Activated CD4-positive, alpha-beta memory T cell treated with anti-CD3 and anti-CD28 coated beads for 36 hours (primary cell): ENCODE measurements at regions not wholly inside any gene's neighbourhood (a gene's known extent, or its start where the extent isn't known, plus 50 kb on each side); places are given as distances from the start of the nearest gene placed in this dataset.

Experiments
- CTCF ChIA-PET: fragments of 350-600 bp; sonication (Branson Sonifier 250); formaldehyde crosslinking; loops from one replicate; lab custom pipeline; 2021; ENCODE audit warnings: antibody characterized with exemption, inconsistent platforms; lab: Charles Lee
- POLR2A ChIA-PET: fragments of 350-600 bp; sonication (Branson Sonifier 250); formaldehyde crosslinking; loops from one replicate; lab custom pipeline; 2021; ENCODE audit warnings: antibody characterized with exemption; lab: Charles Lee
- DNase-seq: peaks from one replicate; pipeline ENCODE4 v3.0.0-alpha.2; 2020
- H3K27ac Mint-ChIP-seq: one replicate; pipeline ENCODE4 v1.8.0; 2021; ENCODE audit warnings: mixed read lengths
- H3K27me3 Mint-ChIP-seq: one replicate; pipeline ENCODE4 v1.8.0; 2021; ENCODE audit warnings: mixed read lengths
- H3K36me3 Mint-ChIP-seq: one replicate; pipeline ENCODE4 v1.8.0; 2021; ENCODE audit warnings: mixed read lengths
- H3K4me1 Mint-ChIP-seq: one replicate; pipeline ENCODE4 v1.8.0; 2021; ENCODE audit warnings: low read depth, mixed read lengths
- H3K4me3 Mint-ChIP-seq: one replicate; pipeline ENCODE4 v1.8.0; 2021; ENCODE audit warnings: mild to moderate bottlenecking, mixed read lengths
- H3K9me3 Mint-ChIP-seq: one replicate; pipeline ENCODE4 v1.8.0; 2021; ENCODE audit warnings: mixed read lengths
- intact Hi-C: fragments of 100-400 bp; cut with micrococcal nuclease; formaldehyde crosslinking; loops from one replicate; pipeline ENCODE4 v1.15.1; 2023

DNA sequence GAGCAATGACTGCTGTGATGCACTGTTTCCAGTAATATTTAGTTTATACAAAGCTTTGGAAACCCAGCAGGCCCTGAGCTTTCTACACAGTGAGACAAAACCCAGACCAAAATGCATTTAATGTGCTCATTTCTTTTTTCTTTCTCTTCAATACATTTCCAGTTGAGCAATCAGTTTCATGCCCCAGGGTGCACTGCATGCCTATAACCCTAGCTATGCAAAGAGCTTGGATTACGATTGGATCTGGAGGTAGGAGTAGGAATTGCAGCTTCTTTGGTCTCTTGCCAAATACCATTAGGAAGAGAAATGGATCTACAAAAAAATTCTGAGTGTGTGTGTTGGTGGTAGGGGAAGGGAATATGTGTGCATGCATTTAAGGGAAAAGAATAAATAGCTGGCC, 1001.4 kb downstream of the SQOR start:
- ChIA-PET POLR2A (no interaction called here), CTCF (no interaction called here)
- Mint-ChIP-seq H3K4me1 (no peaks in the 10 kb centered on the region), H3K9me3 (peaks cover 2% of the 10 kb centered on the region), H3K36me3 (no peaks in the 10 kb centered on the region), H3K4me3 (no peak overlapping the region), H3K27ac (no peak overlapping the region), H3K27me3 (no peaks in the 10 kb centered on the region)
- intact Hi-C loops, result no loop called here
- DNase-seq, result no peak

DNA sequence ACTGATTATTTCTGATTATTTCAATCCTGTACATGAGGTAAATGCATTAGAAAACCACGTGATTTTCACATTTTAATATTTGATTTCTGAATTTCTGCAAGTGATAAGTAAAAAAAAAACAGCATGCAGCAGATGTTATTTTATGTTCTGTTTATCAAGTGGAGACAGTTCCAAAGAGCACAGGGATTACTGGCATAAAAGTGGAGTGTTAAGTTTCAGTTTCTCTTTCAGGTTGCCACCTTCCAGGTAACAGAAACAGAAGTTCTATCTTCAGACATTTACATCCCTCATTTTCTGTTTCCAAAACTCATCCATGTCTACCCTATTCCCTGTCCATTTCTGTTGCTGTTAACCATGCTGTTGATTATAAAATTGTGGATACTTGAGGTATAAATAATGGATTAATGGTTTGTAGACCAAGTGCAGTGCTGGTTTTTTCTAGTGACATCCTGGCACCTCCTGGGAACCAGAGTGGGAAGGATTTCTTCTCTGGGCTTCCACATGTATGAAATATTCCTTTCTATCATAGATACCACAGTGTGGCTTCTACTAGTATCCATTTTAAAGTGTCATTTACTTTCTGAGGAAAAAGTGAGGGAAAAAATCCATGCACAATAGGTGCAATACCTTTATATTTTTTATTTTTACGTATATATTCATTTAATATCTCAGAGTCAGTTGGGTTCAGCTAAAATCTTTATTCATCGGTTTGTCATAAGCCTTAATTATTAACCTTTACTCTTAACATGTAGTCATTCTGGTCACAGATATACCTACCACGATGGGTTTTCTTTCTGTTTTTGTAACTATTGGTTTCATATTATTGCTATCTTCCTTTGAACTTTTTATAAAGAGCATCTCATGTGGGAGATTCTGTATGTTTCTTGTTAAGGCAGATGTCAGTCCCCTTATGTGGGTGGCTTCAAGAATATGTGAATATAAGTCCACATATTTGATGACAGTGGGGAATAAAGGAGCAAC, 1010.0 kb downstream of the SQOR start:
- H3K27me3 Mint-ChIP-seq, result no peaks in the 10 kb centered on the region

DNA sequence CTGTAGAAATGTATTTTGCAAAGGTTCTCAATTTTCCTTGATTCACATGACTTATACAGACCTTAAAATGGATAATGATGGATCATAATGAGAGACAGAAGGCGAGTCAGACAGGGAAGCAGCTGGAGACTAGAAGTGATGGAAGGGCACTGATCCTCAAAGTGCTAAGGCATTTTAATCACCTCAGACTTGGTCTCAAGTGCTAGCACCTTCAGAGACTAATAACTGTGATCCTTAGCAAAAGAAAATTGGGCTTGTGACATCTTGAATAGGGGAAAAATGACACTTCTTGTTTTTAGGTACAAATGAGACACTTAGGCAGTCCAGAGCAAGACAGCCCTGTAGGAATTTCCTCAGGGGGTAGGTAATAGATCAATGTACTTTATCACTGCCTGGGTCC, 1011.7 kb downstream of the SQOR start:
- ChIA-PET POLR2A (no interaction called here), CTCF (no interaction called here)
- no peak overlapping the region for H3K4me3 Mint-ChIP-seq
- no peaks in the 10 kb centered on the region for H3K9me3 Mint-ChIP-seq
- no peak overlapping the region for H3K27ac Mint-ChIP-seq
- no peaks in the 10 kb centered on the region for H3K36me3 Mint-ChIP-seq
- H3K4me1 Mint-ChIP-seq, result no peaks in the 10 kb centered on the region
- no peaks in the 10 kb centered on the region for H3K27me3 Mint-ChIP-seq
- DNase-seq, result no peak
- intact Hi-C loops, result no loop called here

More for the DNA sequence above, 1010.0 kb downstream of the SQOR start:
- H3K4me1 Mint-ChIP-seq, result no peaks in the 10 kb centered on the region
- H3K27ac Mint-ChIP-seq, result no peak overlapping the region
- H3K36me3 Mint-ChIP-seq, result no peaks in the 10 kb centered on the region
- ChIA-PET POLR2A (no interaction called here), CTCF (no interaction called here)
- intact Hi-C loops, result no loop called here
- DNase-seq, result no peak
- H3K4me3 Mint-ChIP-seq, result no peak overlapping the region
- H3K9me3 Mint-ChIP-seq, result no peaks in the 10 kb centered on the region

GRCh38 chr15:46647046-46647445, 1012.2 kb downstream of the SQOR start:
- ChIA-PET CTCF (no interaction called here), POLR2A (no interaction called here)
- no peak for DNase-seq
- no peaks in the 10 kb centered on the region for H3K9me3 Mint-ChIP-seq
- H3K27ac Mint-ChIP-seq, result no peak overlapping the region
- no peaks in the 10 kb centered on the region for H3K36me3 Mint-ChIP-seq
- no peak overlapping the region for H3K4me3 Mint-ChIP-seq
- H3K4me1 Mint-ChIP-seq, result no peaks in the 10 kb centered on the region
- intact Hi-C loops, result no loop called here
- no peaks in the 10 kb centered on the region for H3K27me3 Mint-ChIP-seq

DNA sequence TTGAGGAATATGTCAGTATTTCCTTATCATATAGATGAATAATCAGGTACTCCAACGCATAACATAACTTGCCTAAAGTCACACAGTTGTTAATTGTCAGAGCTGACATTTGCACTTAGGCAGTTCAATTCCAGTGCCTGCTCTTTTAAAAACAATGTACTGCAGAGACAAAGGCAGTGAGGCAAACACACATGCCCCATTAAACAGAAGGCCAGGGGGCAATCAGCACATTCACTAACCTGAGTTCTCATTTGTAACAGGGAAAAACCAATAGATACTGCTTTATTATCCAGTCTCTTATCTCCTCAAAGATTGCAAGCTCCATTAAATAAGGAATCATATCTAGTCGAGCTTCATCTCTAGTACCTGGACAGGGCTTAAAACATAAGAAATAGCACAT, 1017.4 kb downstream of the SQOR start:
- Mint-ChIP-seq H3K4me3 (no peak overlapping the region), H3K36me3 (no peaks in the 10 kb centered on the region), H3K9me3 (no peaks in the 10 kb centered on the region), H3K27ac (no peak overlapping the region), H3K27me3 (no peaks in the 10 kb centered on the region), H3K4me1 (no peaks in the 10 kb centered on the region)
- ChIA-PET CTCF (no interaction called here), POLR2A (no interaction called here)
- no peak for DNase-seq
- intact Hi-C loops, result no loop called here

DNA sequence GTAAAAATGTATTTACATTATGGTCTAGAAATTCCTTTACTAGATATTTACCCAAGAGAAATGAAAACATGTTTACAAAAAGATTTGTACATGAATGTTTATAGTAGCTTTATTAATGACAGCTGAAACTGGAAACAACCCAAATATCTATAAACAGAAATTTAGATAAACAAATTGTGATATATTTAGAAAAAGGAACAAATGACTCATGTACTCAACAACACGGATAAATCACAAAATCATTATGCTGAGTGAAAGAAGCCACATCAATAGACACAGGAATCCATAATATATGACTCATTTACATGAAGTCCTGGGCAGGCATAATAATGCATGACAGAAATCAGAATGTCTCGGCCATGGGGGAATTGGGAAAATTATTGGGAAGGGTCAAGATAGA, 1020.2 kb downstream of the SQOR start:
- H3K27me3 Mint-ChIP-seq, result no peaks in the 10 kb centered on the region
- peaks cover 8% of the 10 kb centered on the region for H3K9me3 Mint-ChIP-seq
- no peaks in the 10 kb centered on the region for H3K36me3 Mint-ChIP-seq
- no peak for DNase-seq
- no peak overlapping the region for H3K4me3 Mint-ChIP-seq
- POLR2A ChIA-PET, result no interaction called here
- H3K27ac Mint-ChIP-seq, result no peak overlapping the region
- intact Hi-C loops, result no loop called here
- CTCF ChIA-PET, result no interaction called here
- H3K4me1 Mint-ChIP-seq, result no peaks in the 10 kb centered on the region

GRCh38 chr15:46660096-46660842, 1025.4 kb downstream of the SQOR start:
- Mint-ChIP-seq H3K4me1 (no peaks in the 10 kb centered on the region), H3K4me3 (no peak overlapping the region), H3K36me3 (no peaks in the 10 kb centered on the region), H3K27ac (no peak overlapping the region), H3K27me3 (no peaks in the 10 kb centered on the region), H3K9me3 (peaks cover 18% of the 10 kb centered on the region)
- CTCF ChIA-PET, result no interaction called here
- POLR2A ChIA-PET, result no interaction called here
- intact Hi-C loops, result no loop called here
- DNase-seq, result no peak

DNA sequence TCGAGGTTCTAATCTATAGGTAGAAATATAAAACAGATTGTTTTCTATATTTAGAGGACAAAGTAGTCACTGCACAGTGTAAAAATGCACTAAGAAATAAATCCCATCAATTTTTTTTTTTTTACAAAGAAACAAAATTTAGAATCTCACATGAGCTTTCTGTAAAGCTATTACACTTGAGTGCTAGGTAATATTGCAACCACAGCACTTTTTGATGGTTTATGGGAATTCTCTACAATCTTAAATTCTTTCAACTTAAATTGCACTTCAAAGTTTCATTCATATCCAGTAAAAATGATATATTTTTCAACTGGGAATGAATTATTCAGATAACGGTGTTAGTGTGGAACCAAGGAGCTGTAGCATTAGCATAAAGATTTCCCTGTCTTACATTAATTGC, 1035.4 kb downstream of the SQOR start:
- H3K9me3 Mint-ChIP-seq, result no peaks in the 10 kb centered on the region
- no peaks in the 10 kb centered on the region for H3K36me3 Mint-ChIP-seq

GRCh38 chr15:46671336-46671735, 1036.5 kb downstream of the SQOR start:
- no peaks in the 10 kb centered on the region for H3K9me3 Mint-ChIP-seq
- no peaks in the 10 kb centered on the region for H3K27me3 Mint-ChIP-seq
- no peak overlapping the region for H3K4me3 Mint-ChIP-seq
- no peaks in the 10 kb centered on the region for H3K4me1 Mint-ChIP-seq
- no peak for DNase-seq
- no peak overlapping the region for H3K27ac Mint-ChIP-seq
- ChIA-PET CTCF (no interaction called here), POLR2A (no interaction called here)
- intact Hi-C loops, result no loop called here
- H3K36me3 Mint-ChIP-seq, result no peaks in the 10 kb centered on the region

More for the DNA sequence above, 1035.4 kb downstream of the SQOR start:
- intact Hi-C loops, result no loop called here
- CTCF ChIA-PET, result no interaction called here
- Mint-ChIP-seq H3K4me1 (no peaks in the 10 kb centered on the region), H3K27me3 (no peaks in the 10 kb centered on the region), H3K4me3 (no peak overlapping the region), H3K27ac (no peak overlapping the region)
- POLR2A ChIA-PET, result no interaction called here
- DNase-seq, result no peak

DNA sequence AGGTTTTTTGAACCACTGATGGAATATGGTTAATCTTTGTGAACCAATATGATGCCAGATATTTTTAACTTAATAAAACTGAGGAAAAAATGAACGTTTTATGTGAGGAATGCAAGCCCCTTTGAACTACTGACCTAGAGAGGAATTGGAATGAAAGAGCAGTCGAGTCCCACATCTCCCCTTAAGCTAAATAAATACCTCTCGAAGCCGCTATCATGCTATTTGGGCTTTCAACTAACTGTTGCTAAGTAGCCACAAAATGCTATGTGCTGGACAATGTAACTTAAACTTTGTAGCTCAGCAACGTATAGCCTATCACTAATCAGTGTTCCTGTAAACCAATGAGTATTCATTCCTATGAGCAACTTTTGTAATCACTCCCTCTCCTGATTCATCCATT, 1037.2 kb downstream of the SQOR start:
- CTCF ChIA-PET, result interaction anchor here (1.5 kb wide), 1 partner anchor 16 kb away, joined by 5 read pairs; no protein-coding TSS in a partner anchor
- Mint-ChIP-seq H3K4me3 (no peak overlapping the region), H3K27ac (no peak overlapping the region), H3K4me1 (no peaks in the 10 kb centered on the region), H3K36me3 (no peaks in the 10 kb centered on the region), H3K27me3 (no peaks in the 10 kb centered on the region), H3K9me3 (no peaks in the 10 kb centered on the region)
- no peak for DNase-seq
- POLR2A ChIA-PET, result no interaction called here
- intact Hi-C loops, result no loop called here

DNA sequence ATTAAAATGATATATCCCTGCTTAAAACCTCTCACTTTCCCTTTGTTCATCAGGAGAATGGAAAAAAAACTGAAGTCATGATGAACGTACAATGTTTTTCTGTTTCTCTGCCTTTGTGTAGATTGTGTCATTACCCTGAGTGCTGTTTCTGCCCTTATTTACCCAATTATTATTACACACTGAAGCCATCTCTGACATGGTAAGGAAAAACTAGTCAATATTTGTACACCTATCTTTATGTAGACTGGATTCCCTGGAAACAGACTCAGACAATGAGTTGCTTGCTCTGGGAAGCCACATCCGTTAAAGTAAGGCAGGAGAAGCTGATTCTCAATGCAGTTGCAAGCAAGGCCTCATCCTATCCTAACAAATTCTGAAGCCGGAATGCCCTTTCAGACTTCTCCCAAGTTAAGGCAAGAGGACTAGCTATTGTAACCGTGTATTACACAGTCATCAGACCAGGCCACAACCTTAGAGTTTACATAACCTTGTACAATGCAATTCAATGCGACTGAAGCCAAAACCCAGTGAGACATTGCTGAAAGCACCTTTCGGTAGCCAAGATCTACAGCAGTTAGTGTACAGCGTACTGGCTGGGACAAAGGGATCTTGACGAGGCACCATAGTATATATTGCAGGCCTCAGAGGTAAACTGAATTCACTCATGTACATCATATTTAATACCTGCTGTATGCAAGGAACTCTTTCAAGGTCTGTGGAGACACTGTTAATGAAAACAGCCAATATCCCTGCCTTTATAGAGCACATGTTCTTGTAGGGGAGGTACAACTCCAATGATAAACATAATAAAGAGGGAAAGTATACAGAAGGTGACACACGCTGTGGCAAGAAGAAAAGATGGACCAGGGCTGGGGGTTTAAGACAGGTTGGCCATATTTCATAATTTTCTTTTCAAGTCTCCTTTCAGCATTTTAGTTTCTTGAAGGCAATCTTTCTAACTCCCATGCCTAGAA, 1040.8 kb upstream of the SEMA6D start:
- POLR2A ChIA-PET, result no interaction called here
- no peak for DNase-seq
- Mint-ChIP-seq H3K27ac (no peak overlapping the region), H3K4me1 (no peaks in the 10 kb centered on the region), H3K4me3 (no peak overlapping the region), H3K27me3 (no peaks in the 10 kb centered on the region), H3K36me3 (no peaks in the 10 kb centered on the region), H3K9me3 (peaks cover 6% of the 10 kb centered on the region)
- intact Hi-C loops, result no loop called here
- CTCF ChIA-PET, result no interaction called here

GRCh38 chr15:46677491-46677890, 1039.8 kb upstream of the SEMA6D start:
- H3K27ac Mint-ChIP-seq, result no peak overlapping the region
- POLR2A ChIA-PET, result no interaction called here
- DNase-seq, result no peak
- H3K4me1 Mint-ChIP-seq, result no peaks in the 10 kb centered on the region
- peaks cover 10% of the 10 kb centered on the region for H3K9me3 Mint-ChIP-seq
- no peak overlapping the region for H3K4me3 Mint-ChIP-seq
- H3K36me3 Mint-ChIP-seq, result no peaks in the 10 kb centered on the region
- CTCF ChIA-PET, result no interaction called here
- intact Hi-C loops, result no loop called here
- no peaks in the 10 kb centered on the region for H3K27me3 Mint-ChIP-seq
